C4-2B (cell line): ENCODE measurements at regions not wholly inside any gene's neighbourhood (a gene's known extent, or its start where the extent isn't known, plus 50 kb on each side); places are given as distances from the start of the nearest gene placed in this dataset.

Experiments used
- H3K27ac ChIP-seq: fragments of 450-650 bp; 2 replicates; pipeline ENCODE4 v1.5.1; 2017
- ZFX ChIP-seq: fragments of 450-650 bp; IDR thresholded peaks from 2 replicates; pipeline ENCODE4 v1.6.1; 2017
- TF ChIP-seq, protein P1 (sequence below): fragments of 450-650 bp; conservative IDR thresholded peaks from 2 replicates; pipeline ENCODE4 v1.5.1; 2017; ENCODE audit warnings: mild to moderate bottlenecking

DNA sequence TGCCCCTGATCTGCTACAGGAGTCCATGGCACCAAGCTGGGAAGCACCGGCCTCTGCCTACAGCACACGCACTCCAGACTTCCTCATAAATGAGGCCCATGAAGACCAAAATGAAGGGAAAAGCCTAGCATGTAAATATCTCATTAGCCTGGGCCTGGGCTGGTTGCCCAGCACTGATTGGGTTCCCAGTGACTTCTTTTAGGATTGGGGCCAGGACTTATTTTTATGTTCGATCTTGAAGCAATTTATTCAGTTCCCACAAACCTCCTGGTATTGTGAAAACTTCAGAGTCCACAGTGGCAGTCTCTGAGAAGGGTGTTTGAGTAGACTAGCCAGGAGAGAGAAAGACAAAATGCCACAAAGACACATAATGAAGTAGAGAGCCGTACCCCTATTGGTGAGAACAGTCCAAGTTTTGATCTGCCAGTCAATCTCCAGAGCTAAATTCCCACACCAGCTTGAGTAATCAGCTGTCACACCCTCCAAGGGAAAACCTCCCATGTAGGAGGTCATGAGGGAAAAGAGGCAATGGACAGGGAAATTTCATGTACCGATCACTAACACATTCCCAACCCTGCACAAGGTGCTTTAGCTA, 78.2 kb downstream of the PHLDA1 start:
- TF ChIP-seq ZFX, result no peak
- TF ChIP-seq, protein P1, sequence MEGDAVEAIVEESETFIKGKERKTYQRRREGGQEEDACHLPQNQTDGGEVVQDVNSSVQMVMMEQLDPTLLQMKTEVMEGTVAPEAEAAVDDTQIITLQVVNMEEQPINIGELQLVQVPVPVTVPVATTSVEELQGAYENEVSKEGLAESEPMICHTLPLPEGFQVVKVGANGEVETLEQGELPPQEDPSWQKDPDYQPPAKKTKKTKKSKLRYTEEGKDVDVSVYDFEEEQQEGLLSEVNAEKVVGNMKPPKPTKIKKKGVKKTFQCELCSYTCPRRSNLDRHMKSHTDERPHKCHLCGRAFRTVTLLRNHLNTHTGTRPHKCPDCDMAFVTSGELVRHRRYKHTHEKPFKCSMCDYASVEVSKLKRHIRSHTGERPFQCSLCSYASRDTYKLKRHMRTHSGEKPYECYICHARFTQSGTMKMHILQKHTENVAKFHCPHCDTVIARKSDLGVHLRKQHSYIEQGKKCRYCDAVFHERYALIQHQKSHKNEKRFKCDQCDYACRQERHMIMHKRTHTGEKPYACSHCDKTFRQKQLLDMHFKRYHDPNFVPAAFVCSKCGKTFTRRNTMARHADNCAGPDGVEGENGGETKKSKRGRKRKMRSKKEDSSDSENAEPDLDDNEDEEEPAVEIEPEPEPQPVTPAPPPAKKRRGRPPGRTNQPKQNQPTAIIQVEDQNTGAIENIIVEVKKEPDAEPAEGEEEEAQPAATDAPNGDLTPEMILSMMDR, result no peak
- no peak overlapping the region for H3K27ac ChIP-seq

DNA sequence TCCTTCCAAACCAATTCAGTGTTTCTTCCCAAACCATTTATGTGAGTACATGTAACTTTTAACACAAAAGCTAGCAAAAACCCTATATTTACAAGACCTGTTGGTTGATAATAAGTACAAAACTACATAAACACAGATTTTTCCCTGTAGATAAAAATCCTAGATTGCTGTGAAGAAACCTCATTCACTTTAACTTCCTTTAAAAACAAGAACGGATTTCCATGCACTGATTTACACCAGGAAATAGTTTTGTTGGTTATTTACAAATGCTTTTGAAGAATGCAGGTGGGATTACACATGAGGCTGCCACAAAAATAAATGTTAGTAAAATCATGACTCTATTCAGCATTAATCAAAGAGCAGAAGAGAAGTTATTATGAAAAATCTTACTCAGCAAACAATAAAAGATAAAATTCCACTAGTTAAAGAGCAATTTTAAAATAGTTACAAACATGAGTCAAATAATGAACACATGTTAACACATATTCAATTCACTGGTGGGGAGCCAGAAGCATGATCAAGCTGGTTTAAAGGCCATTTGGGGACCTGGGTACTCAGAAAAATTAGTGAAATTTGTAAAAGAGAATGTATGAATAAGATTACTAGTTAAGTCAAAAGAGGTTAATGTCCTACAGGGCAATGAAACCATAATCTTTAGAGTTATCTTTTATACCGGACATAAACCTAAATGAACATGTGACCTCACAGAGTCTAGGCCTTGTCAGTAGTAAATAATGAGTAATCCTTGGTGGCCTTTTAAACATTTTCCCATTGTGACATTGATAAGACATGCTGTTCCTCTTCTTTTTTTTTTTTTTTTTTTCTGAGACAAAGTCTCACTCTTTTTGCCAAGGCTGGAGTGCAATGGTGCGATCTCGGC, 79.9 kb downstream of the PHLDA1 start:
- TF ChIP-seq, protein P1, result no peak
- TF ChIP-seq ZFX, result no peak
- H3K27ac ChIP-seq, result no peak overlapping the region

DNA sequence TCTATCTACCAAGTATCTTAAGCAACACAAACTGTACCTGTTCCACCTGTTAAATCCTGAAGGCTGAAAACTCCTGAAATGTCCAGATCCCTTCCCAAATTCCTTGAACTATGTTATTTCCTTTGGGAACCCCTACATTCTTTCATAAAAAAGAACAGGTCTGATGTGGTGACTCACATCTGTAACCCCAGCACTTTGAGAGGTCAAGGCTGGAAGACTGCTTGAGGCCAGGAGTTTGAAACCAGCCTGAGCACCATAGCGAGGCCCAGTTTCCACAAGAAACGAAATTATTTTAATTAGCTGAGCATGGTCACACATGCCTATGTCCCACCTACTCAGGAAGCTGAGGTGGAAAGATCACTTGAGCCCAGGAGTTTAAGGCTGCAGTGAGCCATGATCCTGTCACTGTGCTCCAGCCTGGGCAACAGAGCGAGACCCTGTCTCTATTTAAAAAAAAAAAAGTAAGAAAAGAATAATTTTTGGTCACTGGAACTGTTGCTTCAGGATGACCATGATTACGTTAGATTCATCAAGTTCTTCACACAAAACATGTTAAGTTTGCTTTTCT, 84.3 kb downstream of the PHLDA1 start:
- TF ChIP-seq, protein P1, result no peak
- TF ChIP-seq ZFX, result no peak
- H3K27ac ChIP-seq, result no peak overlapping the region

DNA sequence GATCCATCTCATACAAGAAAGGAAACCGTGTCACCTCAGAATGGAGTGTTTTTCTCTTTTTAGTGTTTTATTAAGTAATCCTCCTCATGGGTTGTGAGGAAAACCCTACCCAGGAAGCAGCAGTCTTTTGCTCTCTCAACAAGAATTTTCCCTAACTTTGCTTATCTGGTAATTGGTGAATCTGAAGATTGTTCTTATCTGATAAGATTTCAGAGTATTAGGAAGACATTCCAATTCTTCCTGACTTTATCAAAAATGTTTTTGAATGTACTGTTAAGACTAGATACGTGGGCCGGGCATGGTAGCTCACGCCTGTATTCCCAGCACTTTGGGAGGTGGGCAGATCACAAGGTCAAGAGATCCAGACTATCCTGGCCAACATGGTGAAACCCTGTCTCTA, 86.0 kb downstream of the PHLDA1 start:
- TF ChIP-seq ZFX, result no peak
- TF ChIP-seq, protein P1, result no peak
- H3K27ac ChIP-seq, result no peak overlapping the region

DNA sequence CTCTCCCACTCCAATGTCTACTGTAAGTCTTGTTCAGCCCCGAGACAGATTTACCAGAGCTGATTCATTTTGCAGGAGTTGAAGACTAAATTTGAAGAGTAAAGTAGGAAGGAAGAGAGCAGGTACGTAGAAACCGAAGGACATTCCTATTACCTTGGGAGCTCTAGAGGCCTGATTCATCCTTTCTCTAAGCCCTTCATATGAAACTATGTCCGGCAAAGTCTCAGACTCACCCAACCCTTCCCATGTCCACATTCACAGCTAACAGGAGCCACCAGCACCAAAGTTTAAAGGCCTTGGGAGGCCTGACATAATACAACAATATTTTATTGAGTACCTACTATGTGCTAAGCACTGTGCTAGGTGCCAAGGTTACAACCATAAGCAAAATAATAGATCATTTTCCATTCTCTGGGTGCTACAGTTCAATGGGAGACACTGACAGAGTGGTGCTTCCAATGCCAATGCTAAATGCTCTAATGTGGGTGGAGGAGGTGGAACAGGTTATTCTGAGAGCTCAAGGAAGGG, 86.6 kb downstream of the PHLDA1 start:
- no peak overlapping the region for H3K27ac ChIP-seq
- TF ChIP-seq, protein P1, result no peak
- TF ChIP-seq ZFX, result no peak

DNA sequence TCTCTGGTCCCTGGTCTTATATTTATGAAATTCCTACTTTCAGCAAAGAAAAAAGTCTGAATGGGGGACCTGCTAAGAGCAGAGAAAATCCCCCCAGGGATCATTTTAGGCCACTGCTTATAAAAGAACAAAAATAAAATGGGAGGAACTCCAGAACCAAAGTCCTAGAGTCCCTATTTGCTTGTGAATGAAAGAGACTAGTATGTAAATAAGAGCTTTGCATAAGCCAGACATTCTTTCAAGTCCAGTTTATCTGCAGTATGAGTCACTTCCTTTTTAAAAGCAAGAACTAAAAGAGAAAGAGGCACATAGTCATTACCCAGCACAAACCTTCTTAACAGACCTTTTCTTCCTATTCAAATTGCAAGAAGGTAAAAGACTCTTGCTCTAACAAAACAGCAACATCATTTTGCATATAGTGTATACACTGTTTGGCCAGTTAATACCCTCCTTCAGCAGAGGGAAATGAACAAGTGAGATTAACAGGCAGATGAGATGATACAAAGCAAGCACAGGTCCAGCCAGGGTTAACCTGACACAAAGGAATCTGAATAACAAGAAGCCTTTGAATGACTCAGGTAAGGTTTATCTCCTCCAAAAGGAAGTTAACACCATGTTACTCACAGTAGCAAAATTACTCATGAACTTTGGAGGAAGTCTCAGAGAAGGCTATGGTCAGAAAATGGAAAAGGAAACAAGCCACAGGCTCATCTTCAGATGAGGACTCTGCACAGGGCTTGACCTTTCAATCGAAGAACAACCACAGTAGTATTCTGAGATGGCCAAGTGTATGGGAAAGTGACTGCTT, 87.3 kb downstream of the PHLDA1 start:
- no peak overlapping the region for H3K27ac ChIP-seq
- TF ChIP-seq, protein P1, result no peak
- TF ChIP-seq ZFX, result no peak
